GM18907 (cell line): ENCODE measurements at regions not wholly inside any gene's neighbourhood (a gene's known extent, or its start where the extent isn't known, plus 50 kb on each side); places are given as distances from the start of the nearest gene placed in this dataset.
A peak's percentile ranks its signal among the peaks of the same experiment; 100 is the strongest.

Experiments used
- ATAC-seq: cut with Tn5 transposase; IDR thresholded peaks from one replicate; pipeline ENCODE4 v1.9.1; 2021; ENCODE audit warnings: mild to moderate bottlenecking, moderate library complexity; ENCODE audit not compliant: unreplicated experiment

- ATAC-seq = no peak
These were observed 187.8 kb downstream of the SNX19 start for GRCh38 chr11:130728185-130729180.

- ATAC-seq = no peak
These were observed 187.1 kb downstream of the SNX19 start for GRCh38 chr11:130729193-130729592.

- no peak for ATAC-seq
These were observed 186.5 kb downstream of the SNX19 start for GRCh38 chr11:130729678-130730300.

DNA sequence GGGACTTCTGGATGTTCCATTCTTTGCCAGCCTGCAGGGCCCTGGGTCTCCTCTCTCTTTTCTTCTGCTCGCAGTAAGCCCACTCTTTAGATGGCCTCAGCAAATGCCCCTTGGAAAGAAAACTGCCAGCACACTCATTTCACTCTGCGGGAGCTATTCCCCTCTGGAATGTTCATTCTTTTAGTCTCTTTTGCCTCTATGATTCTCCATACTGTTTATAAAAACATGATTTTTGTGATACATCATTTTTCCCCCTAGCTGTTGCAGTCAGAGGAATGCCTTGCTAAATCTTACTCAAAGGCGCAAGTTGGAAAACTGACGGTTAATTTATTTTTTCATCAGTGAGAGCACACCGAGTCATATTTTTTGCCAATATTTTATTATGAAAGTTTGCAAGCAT lies 184.9 kb downstream of the SNX19 start:
- no peak for ATAC-seq

DNA sequence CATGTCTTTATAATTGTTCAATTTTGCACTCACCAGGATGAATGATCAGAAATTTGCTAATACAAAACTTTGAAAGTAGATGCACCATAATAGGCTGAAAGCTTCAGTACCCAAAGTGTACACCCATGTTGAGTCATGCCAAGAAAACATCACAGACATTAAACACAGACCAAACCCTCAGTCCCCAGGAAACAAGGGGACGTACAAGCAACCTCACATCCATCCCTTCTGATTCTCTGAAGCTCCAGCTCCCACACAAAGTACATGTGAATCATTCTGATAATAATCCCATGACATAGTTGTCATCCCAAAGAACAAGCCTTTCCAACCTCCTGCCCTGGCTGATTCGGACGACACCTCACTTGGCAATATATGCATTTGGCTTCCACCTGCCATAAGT lies 183.8 kb downstream of the SNX19 start:
- no peak for ATAC-seq

- no peak for ATAC-seq
These were observed 179.0 kb downstream of the SNX19 start for GRCh38 chr11:130737041-130737830.

DNA sequence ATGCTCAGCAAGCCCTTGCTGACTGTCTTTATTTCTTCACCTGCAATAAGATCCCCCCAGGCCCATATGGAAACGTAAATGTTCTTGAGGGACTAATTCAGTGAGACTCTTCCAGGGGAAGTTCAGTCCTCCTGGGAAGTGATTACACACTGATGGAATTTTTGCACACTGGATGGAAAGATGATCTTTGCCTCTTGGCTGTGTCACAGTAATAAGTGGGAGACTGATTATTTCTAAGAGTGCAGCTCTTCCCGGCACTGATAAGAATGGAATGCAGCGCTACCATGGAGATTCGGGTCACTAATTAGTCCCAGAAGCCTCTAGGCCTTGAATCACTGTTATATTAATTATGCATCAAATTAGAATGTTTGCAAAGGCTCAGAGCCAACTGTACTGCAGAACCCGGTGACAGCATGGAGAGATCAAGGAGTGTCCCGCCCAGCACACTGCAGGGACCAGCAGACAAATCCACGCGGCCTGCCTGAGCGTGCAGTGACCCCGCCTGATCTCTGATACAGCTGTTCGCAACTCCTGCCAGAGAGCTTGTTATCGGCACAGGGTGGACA lies 178.3 kb downstream of the SNX19 start:
- ATAC-seq = no peak

DNA sequence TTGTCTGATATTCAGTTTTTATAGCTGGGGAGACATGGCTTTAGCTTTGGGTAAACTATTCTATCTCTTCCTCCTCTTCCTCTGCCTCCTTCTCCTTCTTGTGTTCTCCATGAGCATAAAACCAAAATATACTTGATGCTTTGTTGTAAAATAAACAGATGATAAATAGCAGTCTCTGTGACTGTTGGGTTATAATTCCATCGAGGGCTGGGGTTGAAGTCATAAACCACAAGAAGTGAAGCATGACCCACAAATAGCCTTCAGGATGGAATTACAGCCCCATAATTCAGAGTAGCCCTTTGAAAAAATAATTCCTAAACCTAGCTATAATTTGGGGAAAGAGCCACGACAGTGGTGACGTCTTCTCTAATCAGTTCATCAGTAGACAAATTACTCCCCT lies 177.7 kb downstream of the SNX19 start:
- ATAC-seq = no peak

GRCh38 chr11:130740819-130741218 lies 175.5 kb downstream of the SNX19 start:
- no peak for ATAC-seq

- ATAC-seq = no peak
These were observed 171.5 kb downstream of the SNX19 start for GRCh38 chr11:130744794-130745193.

DNA sequence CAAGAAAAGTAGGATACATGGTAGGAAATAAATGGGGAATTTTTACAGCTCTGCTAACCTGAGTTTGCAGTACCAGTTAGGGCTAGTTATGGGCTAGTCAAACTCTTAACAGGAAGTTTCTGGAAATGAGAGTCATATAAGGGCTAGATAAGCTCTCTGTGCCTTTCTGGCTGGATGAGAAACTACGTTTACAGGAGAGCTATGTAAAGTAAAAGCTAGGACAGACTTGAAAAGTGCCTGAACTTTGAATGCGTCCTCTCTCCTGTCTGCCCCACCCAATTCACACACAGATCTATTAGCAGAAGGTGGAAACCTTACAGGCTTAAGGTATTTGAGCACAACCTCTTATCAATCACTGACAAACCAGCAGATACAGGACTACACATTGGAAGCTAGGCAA lies 167.1 kb downstream of the SNX19 start:
- ATAC-seq = no peak

DNA sequence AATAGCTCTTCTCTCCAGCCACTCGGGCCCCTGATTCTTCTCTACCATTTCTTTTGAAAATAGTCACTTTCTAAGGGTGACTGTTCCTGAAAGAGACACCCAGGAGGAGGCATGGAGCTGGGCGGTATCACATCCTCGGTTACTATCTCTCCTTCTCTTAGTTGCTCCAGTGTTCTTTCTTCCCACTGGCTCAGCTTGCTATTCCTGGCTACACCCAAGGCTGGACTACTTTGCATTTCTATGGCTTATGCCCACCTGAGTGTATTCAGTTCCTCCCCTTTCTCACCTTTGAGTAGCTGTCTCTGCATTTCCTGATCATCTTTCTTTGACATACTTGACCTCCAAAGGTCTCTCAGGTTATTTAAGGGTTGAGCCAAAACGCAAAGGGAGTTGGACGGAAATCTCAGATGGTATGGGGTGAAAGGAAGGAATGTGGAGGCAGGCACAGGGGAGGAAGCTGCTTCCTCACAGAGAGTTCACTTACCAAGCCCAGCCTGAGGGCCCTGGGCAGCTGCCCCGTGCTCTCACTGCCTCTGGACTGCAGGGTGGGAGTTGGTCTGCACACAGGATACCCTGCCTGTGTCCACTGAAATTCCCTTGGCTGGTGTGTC lies 155.7 kb downstream of the SNX19 start:
- no peak for ATAC-seq

GRCh38 chr11:130761560-130762220 lies 154.6 kb downstream of the SNX19 start:
- ATAC-seq = no peak

- ATAC-seq = no peak
These were observed 153.6 kb downstream of the SNX19 start for GRCh38 chr11:130762638-130763037.

DNA sequence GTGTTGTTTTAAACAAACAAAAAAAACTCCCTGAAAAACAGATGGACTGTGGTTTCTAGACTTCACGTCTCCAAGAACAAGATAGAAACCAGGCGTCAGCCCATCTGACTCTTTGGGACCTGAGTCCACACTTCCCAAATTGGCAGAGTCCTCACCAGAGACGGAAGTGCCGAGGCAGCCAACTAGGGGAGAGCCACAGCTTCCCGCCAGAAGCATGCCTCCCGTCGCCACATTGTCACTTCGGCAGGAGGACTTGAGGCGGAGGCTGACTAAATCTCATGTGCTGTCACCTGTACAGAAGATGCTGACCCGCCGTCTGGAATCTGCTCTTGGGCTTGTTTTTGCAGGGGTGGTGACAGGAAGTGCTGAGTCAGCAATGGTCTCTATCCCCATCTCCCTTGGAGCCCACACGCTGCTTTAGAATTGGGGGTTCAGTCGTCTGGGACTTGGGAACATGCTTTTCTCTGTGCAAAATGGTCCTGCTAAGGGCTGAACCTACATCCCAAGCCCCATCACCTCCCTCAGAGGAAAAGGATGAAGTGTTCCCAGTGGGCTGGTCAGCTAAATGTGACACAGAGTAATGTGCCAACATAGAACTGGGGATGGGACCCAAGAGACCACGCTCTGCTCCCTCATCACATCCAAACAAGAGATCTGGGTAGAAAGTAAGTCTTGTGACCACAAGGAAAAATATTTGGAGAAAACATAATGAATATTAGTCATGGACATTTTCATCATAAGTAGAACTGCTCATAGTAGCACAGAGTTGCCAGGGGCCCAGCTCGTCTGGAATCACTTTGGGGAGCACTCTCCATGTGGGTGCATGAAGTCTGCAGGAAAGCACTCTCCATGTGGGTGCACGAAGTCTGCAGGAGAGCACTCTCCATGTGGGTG lies 152.9 kb downstream of the SNX19 start:
- ATAC-seq = no peak

- ATAC-seq = no peak
These were observed 150.9 kb downstream of the SNX19 start for GRCh38 chr11:130765406-130765805.

- peak; percentile 81 for ATAC-seq
These were observed 150.2 kb downstream of the SNX19 start for GRCh38 chr11:130765951-130766649.
